Spinal cord (tissue), 9 donors: ENCODE measurements at regions not wholly inside any gene's neighbourhood (a gene's known extent, or its start where the extent isn't known, plus 50 kb on each side); places are given as distances from the start of the nearest gene placed in this dataset.

Experiments used
- DNase-seq, 6 donors: peaks; one replicate each; pipeline versions ENCODE4 v3.0.0 to v3.0.0-alpha.2; 2013 to 2015; ENCODE audit warnings: low spot score in 6 of 6, low read depth in 4 of 6
- H3K27ac ChIP-seq: one replicate; pipeline ENCODE4 v1.5.1; 2013; ENCODE audit warnings: low read depth, low read length, control low read depth
- H3K27me3 ChIP-seq: one replicate; pipeline ENCODE4 v1.6.1; 2013; ENCODE audit warnings: low read length; ENCODE audit not compliant: control insufficient read depth, insufficient read depth
- H3K36me3 ChIP-seq: one replicate; pipeline ENCODE4 v1.6.1; 2013; ENCODE audit warnings: low read length; ENCODE audit not compliant: control insufficient read depth, insufficient read depth
- H3K4me1 ChIP-seq: one replicate; pipeline ENCODE4 v1.6.1; 2013; ENCODE audit warnings: low read length; ENCODE audit not compliant: control insufficient read depth, insufficient read depth
- H3K4me3 ChIP-seq: one replicate; pipeline ENCODE4 v1.5.1; 2013; ENCODE audit warnings: low read depth, low read length, control low read depth
- H3K9me3 ChIP-seq: one replicate; pipeline ENCODE4 v1.6.1; 2013; ENCODE audit warnings: low read length; ENCODE audit not compliant: control insufficient read depth, insufficient read depth
- WGBS: methylation state at CpG from one replicate; pipeline ENCODE4 v1.1.5; 2013; ENCODE audit warnings: missing lambda C conversion rate; ENCODE audit not compliant: insufficient coverage; 5-methylcytosine and 5-hydroxymethylcytosine counted together
- donor health status: healthy.

GRCh38 chr11:33567004-33567403 lies 133.6 kb downstream of the C11orf91 start:
- Histone ChIP-seq H3K4me1 (peaks cover 5% of the 10 kb centered on the region), H3K9me3 (no peaks in the 10 kb centered on the region), H3K4me3 (no peak overlapping the region), H3K27me3 (no peaks in the 10 kb centered on the region), H3K36me3 (peaks cover 16% of the 10 kb centered on the region), H3K27ac (no peak overlapping the region)
- 100% methylated on average over 1 of the region's 1 CpG for WGBS
- DNase-seq, result no peak

GRCh38 chr11:33564856-33565453 lies 135.7 kb downstream of the C11orf91 start:
- peaks cover 5% of the 10 kb centered on the region for H3K4me1 ChIP-seq
- H3K4me3 ChIP-seq, result no peak overlapping the region
- 57% methylated on average over 4 of the region's 7 CpGs for WGBS
- no peak overlapping the region for H3K27ac ChIP-seq
- peak in 2 of 6 donors; percentile 6 to 20 for DNase-seq
- no peaks in the 10 kb centered on the region for H3K9me3 ChIP-seq
- H3K36me3 ChIP-seq, result peaks cover 8% of the 10 kb centered on the region
- no peaks in the 10 kb centered on the region for H3K27me3 ChIP-seq

- Histone ChIP-seq H3K9me3 (no peaks in the 10 kb centered on the region), H3K27ac (no peak overlapping the region), H3K4me3 (no peak overlapping the region), H3K4me1 (peaks cover 5% of the 10 kb centered on the region), H3K27me3 (no peaks in the 10 kb centered on the region), H3K36me3 (peaks cover 6% of the 10 kb centered on the region)
- WGBS, result 100% methylated on average over 1 of the region's 4 CpGs
- no peak for DNase-seq
Measured at GRCh38 chr11:33560729-33561128, 139.9 kb downstream of the C11orf91 start.

GRCh38 chr11:33559567-33559966 lies 141.1 kb downstream of the C11orf91 start:
- Histone ChIP-seq H3K27ac (no peak overlapping the region), H3K27me3 (no peaks in the 10 kb centered on the region), H3K36me3 (peaks cover 6% of the 10 kb centered on the region), H3K4me3 (no peak overlapping the region), H3K9me3 (no peaks in the 10 kb centered on the region), H3K4me1 (no peaks in the 10 kb centered on the region)
- 83% methylated on average over 11 of the region's 11 CpGs for WGBS
- DNase-seq, result no peak

- Histone ChIP-seq H3K27ac (no peak overlapping the region), H3K4me3 (no peak overlapping the region), H3K27me3 (no peaks in the 10 kb centered on the region), H3K9me3 (no peaks in the 10 kb centered on the region), H3K36me3 (peaks cover 6% of the 10 kb centered on the region), H3K4me1 (no peaks in the 10 kb centered on the region)
- DNase-seq, result no peak
- WGBS, result 92% methylated on average over 2 of the region's 7 CpGs
Measured at GRCh38 chr11:33558097-33558496, 142.5 kb downstream of the C11orf91 start.

- DNase-seq, result no peak
- Histone ChIP-seq H3K27me3 (no peaks in the 10 kb centered on the region), H3K4me1 (no peaks in the 10 kb centered on the region), H3K9me3 (no peaks in the 10 kb centered on the region), H3K36me3 (peaks cover 6% of the 10 kb centered on the region), H3K4me3 (no peak overlapping the region), H3K27ac (no peak overlapping the region)
- no CpG with 5 or more reads among the region's 1 CpG for whole genome bisulfite sequencing
Measured at GRCh38 chr11:33557201-33557600, 143.4 kb downstream of the C11orf91 start.

- H3K36me3 ChIP-seq, result peaks cover 3% of the 10 kb centered on the region
- WGBS, result 92% methylated on average over 6 of the region's 7 CpGs
- no peaks in the 10 kb centered on the region for H3K4me1 ChIP-seq
- H3K27ac ChIP-seq, result no peak overlapping the region
- DNase-seq, result no peak
- no peaks in the 10 kb centered on the region for H3K9me3 ChIP-seq
- H3K4me3 ChIP-seq, result no peak overlapping the region
- H3K27me3 ChIP-seq, result no peaks in the 10 kb centered on the region
Measured at GRCh38 chr11:33554219-33554618, 146.4 kb downstream of the C11orf91 start.

GRCh38 chr11:33553486-33553885 lies 147.1 kb downstream of the C11orf91 start:
- H3K4me3 ChIP-seq, result no peak overlapping the region
- H3K27ac ChIP-seq, result no peak overlapping the region
- no peaks in the 10 kb centered on the region for H3K4me1 ChIP-seq
- peaks cover 3% of the 10 kb centered on the region for H3K36me3 ChIP-seq
- no peaks in the 10 kb centered on the region for H3K9me3 ChIP-seq
- WGBS, result 75% methylated on average over 1 of the region's 1 CpG
- H3K27me3 ChIP-seq, result no peaks in the 10 kb centered on the region
- no peak for DNase-seq

- Histone ChIP-seq H3K4me3 (no peak overlapping the region), H3K27ac (no peak overlapping the region), H3K4me1 (no peaks in the 10 kb centered on the region), H3K36me3 (peaks cover 3% of the 10 kb centered on the region), H3K27me3 (no peaks in the 10 kb centered on the region), H3K9me3 (no peaks in the 10 kb centered on the region)
- no peak for DNase-seq
- no CpG with 5 or more reads among the region's 3 CpGs for WGBS
Measured at GRCh38 chr11:33552756-33553155, 147.9 kb downstream of the C11orf91 start.

GRCh38 chr11:33551051-33551450 lies 149.6 kb downstream of the C11orf91 start:
- no peak for DNase-seq
- Histone ChIP-seq H3K36me3 (peaks cover 7% of the 10 kb centered on the region), H3K9me3 (no peaks in the 10 kb centered on the region), H3K27ac (no peak overlapping the region), H3K4me3 (no peak overlapping the region), H3K4me1 (no peaks in the 10 kb centered on the region), H3K27me3 (no peaks in the 10 kb centered on the region)
- 85% methylated on average over 1 of the region's 3 CpGs for WGBS
